Myocyte (in vitro differentiated cells): ENCODE measurements at regions not wholly inside any gene's neighbourhood (a gene's known extent, or its start where the extent isn't known, plus 50 kb on each side); places are given as distances from the start of the nearest gene placed in this dataset.
A peak's percentile ranks its signal among the peaks of the same experiment; 100 is the strongest.

Source experiments
- DNase-seq: peaks from one replicate; pipeline ENCODE4 v3.0.0-alpha.2; 2012; ENCODE audit warnings: low read depth

GRCh38 chr2:188042412-188042811 lies 249.3 kb upstream of the GULP1 start:
- peak; percentile 18 for DNase-seq

DNA sequence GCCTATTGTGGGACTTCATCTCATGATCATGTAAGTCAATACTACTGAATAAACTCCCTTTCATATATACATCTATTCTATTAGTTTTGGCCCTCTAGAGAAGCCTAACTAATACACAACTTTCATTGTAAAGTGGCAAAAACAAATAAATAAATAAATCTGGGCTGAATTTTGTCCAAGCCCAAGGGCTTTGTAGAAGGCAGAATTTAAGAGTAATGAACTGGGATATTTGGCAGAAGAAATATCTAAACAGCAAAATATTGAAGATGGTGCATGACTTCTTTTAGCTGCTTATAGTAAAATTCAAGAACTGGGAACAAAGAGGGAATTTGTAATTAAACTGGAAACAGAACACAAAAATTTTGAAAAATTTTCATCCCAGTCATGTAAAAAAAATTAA lies 246.7 kb upstream of the GULP1 start:
- no peak for DNase-seq

DNA sequence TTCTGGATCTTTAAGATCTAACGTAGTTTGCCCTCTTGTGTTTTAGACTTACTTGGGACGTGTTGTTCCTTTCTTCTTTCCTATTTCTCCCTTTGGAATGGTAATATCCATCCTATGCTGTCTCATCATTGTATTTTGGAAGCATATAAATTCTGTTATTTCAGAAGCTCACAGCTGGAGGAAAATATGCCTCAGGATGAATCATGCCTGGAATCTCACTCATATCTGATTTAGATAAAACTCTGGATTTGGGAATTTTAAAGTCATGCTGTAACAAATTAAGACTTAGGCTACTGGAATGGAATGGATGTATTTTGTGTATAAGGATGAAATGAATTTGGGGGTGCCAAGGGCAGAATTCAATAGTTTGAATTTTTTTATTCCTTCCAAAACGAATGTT lies 245.2 kb upstream of the GULP1 start:
- no peak for DNase-seq

- no peak for DNase-seq
Measured at GRCh38 chr2:188047735-188048134, 243.9 kb upstream of the GULP1 start.

DNA sequence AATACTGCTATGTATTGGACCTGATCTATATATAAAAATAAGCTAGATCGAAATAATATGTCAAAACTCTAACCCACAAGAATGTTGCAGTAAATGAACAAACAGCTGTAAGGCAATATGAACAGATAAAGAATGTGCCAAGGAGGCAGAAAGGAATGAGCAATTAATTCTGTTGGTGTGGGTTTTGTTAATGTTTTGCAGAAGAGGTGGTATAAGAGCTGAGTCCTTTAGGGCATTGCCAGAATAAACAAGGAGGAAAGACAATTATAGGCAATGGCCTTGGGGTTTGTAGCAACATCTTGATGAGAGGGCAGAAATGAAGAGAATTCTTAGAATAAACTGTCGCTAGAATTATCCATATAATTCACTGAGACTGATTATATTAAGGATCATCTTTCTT lies 240.9 kb upstream of the GULP1 start:
- peak; percentile 46 for DNase-seq

- no peak for DNase-seq
Measured at GRCh38 chr2:188051706-188052105, 240.0 kb upstream of the GULP1 start.

DNA sequence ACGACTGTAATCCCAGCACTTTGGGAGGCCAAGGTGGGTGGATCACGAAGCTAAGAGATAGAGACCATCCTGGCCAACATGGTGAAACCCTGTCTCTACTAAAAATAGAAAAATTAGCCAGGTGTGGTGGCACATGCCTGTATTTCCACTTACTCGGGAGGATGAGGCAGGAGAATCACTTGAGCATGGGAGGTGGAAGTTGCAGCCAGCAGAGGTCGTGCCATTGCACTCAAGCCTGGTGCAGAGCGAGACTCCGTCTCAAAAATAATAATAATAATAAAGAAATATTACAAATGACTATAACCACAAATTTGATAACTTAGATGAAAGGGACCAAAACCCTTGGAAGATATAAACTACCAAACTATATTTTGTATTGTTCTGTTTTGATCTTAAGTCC lies 226.3 kb upstream of the GULP1 start:
- no peak for DNase-seq

DNA sequence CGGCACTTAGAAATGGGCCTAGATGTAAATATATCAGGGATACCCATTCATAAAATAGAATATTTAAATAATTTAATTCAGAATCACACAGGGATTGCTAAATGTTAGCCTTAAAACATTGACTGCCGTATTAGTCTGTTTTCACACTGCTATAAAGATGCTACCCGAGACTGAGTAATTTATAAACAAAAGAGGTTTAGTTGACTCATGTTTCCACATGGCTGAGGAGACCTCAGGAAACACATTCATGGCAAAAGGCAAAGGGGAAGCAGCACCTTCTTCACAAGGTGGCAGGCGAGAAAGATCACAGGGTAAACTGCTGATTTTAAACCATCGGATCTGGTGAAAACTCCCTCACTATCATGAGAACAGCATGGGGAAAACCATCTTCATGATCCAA lies 223.6 kb upstream of the GULP1 start:
- DNase-seq = no peak

DNA sequence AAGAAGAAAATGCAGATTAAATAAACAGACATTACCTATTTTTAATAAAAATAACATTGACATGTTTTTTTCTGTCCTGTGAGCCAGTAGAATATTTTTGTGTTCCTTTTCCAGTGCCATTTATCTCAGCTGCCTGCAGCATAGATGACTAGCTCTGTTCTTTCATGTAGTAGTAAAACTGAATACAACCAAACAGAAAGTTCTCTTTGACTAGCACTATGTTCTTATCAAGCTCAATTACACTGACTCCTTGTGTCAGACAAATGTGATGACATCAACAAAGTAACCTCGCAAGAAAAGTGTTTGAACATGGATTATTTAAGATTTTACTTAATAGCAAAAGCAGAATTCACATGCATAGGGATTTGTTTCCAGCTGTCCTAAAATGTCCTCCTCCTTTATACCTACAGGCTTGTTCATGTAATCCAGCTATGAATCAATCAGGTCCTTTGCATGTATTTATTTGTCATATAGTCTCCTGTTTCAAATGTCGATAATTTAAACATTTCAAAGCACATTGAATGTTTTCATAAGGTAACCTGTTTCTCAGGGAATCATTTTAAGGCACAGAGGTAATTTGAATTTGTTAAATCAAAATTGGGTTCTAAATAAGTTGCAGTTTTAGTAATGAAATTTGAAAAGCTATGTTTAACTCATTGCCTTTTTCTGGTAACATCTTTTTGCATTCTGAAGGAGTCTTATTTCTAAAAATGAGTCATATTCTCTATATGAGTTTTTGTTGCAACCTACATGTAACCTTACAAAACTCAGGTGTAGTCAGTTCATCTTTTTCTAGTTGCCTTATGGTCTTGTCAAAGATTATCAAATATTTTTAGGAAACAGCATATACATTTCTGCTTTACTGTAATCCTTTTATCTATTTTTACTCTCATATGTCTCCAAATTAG lies 215.3 kb upstream of the GULP1 start:
- DNase-seq = no peak

GRCh38 chr2:188077757-188078156 lies 213.9 kb upstream of the GULP1 start:
- no peak for DNase-seq

DNA sequence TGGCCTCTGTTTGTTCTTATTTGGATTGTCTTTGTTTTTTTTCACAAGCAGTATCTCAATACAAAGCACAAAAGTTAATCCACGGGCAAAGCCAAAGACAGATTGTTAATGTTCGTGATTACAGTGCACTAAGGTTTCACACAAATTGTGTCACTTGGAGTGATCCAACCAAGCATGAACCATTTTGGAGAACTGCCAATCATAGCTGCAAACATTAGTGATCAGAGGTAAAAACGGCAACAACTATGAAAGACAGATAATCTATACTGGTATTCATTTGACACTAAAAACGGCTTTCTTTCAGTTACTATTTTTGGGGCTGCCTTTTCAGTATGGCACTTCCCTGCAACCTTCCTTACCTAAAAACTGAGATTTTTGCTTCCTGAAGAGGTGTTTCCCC lies 213.1 kb upstream of the GULP1 start:
- no peak for DNase-seq

- DNase-seq = peak; percentile 72
Measured at GRCh38 chr2:188079196-188079595, 212.5 kb upstream of the GULP1 start.

- DNase-seq = no peak
Measured at GRCh38 chr2:188085421-188085820, 206.3 kb upstream of the GULP1 start.

- no peak for DNase-seq
Measured at GRCh38 chr2:188089901-188090300, 201.8 kb upstream of the GULP1 start.

DNA sequence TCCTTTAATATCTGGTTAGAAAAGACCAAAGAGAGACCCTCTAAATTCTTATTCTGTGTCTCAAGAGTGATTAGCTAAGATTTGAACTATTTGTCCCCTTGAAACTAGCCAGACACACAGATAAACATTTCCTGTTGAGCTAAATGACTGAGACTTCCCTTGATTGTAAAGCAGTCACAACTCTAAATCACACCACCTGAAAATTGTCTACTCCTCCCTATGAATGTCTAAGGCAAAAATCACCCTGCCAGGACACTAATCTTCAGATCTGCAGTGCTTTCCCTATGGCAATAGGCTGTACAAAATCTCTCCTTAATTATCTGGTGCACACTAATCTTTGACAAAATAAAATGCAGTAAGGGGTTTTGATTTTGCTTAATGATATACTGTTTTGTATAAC lies 200.5 kb upstream of the GULP1 start:
- DNase-seq = no peak

DNA sequence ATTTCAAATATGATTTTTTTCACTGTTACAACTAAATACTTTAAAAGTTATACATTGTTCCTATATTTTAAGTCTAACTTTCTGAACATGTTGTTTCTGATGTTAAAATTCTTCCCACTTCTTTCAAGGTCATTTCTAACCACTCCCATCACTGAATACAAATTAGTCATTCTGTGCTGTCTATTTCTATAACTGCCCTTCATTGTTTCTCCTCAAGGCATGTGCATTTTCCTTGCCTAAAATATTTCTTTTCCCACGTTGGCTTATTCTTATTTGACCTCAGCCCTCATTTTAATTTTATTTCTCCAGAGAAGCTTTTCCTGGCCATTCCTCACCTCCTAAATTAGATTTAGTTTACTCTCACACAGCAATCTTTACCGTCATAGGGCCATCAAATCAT lies 198.9 kb upstream of the GULP1 start:
- DNase-seq = no peak

DNA sequence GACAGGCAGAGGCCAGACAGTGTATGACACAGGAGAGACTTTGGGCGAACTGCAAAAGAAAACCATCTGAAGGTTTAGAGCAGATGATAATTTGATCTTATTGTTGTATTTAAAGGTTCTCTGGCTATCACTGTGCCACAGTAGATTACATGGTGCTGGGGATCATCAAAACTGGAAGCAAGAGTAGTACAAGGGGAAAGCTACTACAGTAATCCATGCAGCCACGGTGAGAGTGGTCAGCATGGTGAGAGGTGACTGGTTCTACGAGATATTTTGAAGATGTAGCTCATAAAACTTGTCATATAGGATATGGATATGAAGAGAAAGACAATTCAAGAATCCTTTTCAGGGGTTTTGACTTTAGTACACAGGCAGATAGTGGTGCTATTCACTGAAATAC lies 194.8 kb upstream of the GULP1 start:
- no peak for DNase-seq

DNA sequence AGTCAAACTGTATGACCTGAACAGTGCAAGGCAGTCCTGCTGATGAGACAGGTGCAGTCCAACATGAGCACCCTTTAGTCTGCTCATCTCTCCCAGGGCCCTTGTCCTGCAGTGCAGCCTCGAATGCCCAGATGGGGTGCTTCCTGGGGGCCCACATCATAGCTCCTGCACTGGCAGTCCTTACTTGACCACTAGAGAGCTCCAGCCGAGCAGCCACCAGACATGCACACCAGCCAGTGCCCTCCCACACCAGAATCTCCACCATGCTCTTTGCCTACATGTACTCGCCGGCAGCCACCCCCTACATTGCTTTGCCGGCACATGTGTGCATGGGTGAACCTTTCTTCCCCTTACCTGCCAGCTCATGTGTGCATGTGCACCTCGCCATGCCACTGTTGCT lies 188.8 kb upstream of the GULP1 start:
- DNase-seq = no peak

- DNase-seq = peak; percentile 18
Measured at GRCh38 chr2:188114014-188114413, 177.7 kb upstream of the GULP1 start.

DNA sequence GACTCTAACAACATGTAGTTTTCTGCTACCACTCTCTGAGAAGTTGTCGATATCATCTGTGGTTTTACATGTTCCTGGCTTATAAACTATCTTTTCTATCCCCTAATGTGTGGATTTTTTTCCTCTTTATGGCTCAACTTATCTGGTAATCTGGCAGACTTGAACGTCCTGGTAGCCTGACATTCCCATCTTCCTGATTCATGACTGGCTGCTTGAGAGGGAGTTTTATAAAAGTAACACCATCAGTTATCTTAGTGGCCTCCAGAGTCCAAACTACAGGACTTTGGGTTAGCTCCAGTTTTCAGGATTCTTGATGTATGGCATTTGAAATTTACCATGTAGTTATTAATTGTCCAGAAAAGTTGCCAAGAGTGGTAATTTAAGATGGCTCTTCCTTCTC lies 174.0 kb upstream of the GULP1 start:
- no peak for DNase-seq

DNA sequence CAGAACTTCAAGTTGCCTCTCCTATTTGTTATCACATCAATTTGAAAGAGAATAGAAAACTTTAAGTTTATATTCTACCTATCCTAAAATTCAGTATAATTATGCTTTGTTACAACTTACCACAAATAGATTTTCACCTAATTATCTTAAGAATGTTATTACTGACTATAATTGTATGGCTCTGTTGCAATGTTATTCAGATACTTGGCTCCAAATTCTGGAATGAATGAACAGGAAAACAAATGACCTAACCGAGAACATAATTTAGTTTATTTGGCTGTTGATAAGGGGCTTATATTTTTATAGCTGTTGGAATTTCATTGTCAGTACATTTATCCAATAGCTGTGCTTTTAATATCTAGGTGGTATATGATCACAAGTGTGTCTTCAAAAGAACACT lies 173.2 kb upstream of the GULP1 start:
- DNase-seq = no peak

DNA sequence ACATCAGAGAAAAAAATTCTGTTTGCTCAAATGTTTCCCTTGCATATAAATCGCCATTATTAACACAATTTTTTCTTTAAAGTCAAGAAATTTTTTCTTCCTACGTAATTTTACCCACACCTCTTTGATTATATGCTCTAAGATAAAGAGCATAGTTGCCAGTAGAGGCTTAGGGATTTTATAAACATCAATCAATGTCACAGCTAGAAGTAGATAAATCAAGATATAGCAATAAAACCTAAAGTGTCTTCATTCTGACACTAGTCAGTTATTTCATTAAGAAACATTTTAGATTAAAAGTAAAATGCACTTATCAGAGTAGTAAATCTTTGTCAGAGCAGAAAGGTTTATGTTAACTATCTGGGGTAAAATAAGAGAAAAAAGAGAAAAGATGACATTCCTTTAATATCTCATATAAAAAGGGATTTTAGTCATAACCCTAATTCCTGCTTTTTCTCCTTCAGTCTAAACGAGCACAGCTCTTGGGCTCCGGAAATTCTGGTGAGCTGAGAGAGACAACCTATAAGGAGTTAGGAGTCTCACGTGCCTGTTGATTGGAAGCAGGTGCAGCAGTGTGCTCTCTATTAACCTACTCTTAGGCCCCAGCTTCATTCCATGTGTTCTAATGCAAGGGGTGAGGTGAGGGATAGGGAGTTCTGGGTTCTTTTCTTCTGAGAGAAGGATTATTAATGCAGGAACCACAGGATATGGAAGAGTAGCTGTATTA lies 172.4 kb upstream of the GULP1 start:
- DNase-seq = no peak

GRCh38 chr2:188122985-188123384 lies 168.7 kb upstream of the GULP1 start:
- DNase-seq = no peak
